IPS-15b (cell line): ENCODE measurements at regions not wholly inside any gene's neighbourhood (a gene's known extent, or its start where the extent isn't known, plus 50 kb on each side); places are given as distances from the start of the nearest gene placed in this dataset.

Source experiments
- H3K27me3 ChIP-seq: one replicate; pipeline ENCODE4 v1.6.1; 2013; ENCODE audit warnings: low read length; ENCODE audit not compliant: control insufficient read depth, insufficient read depth
- H3K36me3 ChIP-seq: one replicate; pipeline ENCODE4 v1.6.1; 2013; ENCODE audit warnings: low read length; ENCODE audit not compliant: control insufficient read depth, insufficient read depth
- H3K4me1 ChIP-seq: one replicate; pipeline ENCODE4 v1.6.1; 2013; ENCODE audit warnings: mild to moderate bottlenecking, low read length; ENCODE audit not compliant: control insufficient read depth, insufficient read depth
- H3K4me3 ChIP-seq: one replicate; pipeline ENCODE4 v1.5.1; 2013; ENCODE audit warnings: low read depth, low read length
- H3K9ac ChIP-seq: one replicate; pipeline ENCODE4 v1.6.1; 2013; ENCODE audit warnings: low read depth, mild to moderate bottlenecking, low read length
- H3K9me3 ChIP-seq: one replicate; pipeline ENCODE4 v1.6.1; 2013; ENCODE audit warnings: mild to moderate bottlenecking, low read length; ENCODE audit not compliant: control insufficient read depth, insufficient read depth

DNA sequence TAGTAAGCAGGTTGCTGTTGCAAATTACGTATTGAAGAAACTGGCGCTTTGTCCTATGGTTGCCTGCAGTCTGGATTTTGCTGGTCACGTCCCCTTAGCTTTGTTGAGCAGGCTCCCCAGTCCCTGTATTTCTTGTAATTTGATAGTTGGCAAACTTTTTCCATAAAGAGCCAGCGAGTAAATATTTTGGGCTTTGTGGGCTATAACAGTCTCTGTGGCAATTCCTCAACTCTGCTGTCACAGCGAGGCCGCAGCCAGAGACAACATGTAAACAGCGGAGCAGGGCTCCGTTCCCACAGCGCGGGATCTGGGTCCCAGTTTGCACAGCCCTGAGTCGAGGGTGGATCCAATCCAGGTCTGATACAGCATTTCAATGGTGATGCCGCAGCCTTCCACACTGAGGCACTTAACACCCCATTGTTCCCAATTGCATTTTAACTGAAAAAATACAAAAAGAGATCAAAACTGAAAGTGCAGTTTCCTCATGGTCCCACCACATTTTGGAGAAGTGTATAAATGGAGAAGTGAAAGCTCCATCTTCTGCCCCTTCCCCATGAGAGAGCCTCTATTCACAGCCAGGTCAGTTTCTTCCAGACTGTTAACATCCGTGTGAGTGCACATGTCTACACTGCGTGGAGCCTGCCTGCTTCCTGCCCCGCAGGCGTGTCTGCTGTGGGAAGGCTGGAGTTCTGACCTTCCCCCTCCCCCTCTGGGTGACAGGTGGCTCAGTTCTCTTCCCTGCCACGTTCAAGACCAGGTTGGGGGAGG, 89.1 kb downstream of the RPS6KA4 start:
- H3K9me3 ChIP-seq = no peaks in the 10 kb centered on the region
- no peaks in the 10 kb centered on the region for H3K36me3 ChIP-seq
- peak overlapping the region; percentile 68 for H3K4me3 ChIP-seq
- no peak overlapping the region for H3K9ac ChIP-seq
- H3K4me1 ChIP-seq = peaks cover 5% of the 10 kb centered on the region
- H3K27me3 ChIP-seq = peaks cover 12% of the 10 kb centered on the region

DNA sequence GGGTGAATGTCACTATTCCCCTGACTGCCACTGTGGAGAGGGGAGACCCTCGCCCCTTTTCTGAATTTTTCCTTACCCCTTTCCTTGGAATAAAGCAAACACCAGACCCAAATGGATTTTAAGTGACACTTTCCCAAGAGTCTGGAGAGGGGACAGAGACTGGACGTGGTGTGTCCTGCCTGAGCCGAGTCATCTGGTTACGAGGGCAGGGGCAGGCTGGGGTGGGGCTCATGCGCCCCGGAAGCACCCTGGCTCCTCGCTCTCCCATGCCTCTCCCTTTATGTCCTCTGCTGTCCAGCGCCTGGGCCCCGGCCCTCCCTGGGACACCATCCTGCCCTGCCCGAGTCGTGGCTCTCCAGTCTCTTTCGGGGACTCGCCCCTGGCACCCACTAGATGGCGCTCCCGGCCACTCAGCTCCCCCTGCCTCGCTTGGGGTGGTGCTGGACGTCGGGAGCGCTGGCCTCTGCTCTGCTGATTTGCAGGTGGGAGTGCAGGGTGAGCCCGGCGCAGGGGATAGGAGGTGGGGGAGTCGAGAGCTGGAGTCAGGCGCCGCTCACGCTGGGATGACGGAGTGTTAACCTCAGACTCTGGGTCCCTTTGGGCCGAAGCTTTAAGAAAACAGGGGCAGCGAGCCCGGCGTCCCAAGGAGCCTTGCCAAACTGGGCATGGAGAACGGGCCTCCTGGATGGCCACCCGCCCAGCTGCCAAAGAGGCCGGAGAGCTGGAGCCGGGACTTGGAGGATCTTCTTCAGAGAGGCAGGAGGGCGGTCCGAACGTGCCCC, 89.8 kb downstream of the RPS6KA4 start:
- Histone ChIP-seq H3K9me3 (no peaks in the 10 kb centered on the region), H3K9ac (no peak overlapping the region)

DNA sequence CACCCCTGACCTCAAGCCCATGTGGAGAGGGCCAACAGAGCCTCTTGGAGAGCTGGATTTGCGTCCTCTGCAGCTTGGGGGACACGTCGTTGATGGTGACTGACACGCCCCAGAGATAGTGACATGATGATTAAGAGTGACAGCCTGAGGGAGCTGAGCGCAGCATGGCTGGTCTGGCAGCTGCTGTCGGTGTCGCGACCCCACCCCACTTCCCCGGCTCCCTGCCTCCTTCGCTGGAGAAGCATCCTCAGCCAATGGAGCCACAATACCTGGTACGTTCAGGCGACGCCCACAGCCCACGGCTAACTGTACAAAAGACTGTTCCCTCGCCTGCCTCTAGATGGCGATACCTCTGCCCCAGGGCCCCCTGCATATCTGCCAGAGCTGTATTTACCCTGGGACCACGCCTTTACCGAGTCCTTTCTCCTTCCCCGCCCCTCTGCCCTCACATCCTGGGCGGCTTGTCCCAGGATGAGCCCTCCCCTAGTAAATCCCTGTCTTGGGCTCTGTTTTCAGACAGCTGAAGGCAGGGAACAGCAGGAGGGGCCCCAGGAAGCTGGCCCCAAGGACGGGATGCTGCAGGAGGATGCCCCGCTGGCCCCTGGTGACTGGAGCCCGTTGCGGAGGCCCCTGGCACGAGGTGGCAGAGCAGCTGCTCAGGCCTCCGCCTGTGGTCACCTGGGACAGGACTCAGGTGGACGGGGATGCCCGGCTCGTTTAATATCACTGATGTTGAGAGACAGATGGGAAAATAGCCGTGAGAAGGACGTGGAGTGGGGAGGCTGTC, 90.6 kb downstream of the RPS6KA4 start:
- peaks cover 5% of the 10 kb centered on the region for H3K4me1 ChIP-seq
- peaks cover 12% of the 10 kb centered on the region for H3K27me3 ChIP-seq
- H3K4me3 ChIP-seq = peak overlapping the region; percentile 68
- no peak overlapping the region for H3K9ac ChIP-seq
- no peaks in the 10 kb centered on the region for H3K36me3 ChIP-seq
- H3K9me3 ChIP-seq = no peaks in the 10 kb centered on the region

More for the DNA sequence above, 89.8 kb downstream of the RPS6KA4 start:
- peaks cover 5% of the 10 kb centered on the region for H3K4me1 ChIP-seq
- H3K4me3 ChIP-seq = peak overlapping the region; percentile 68
- peaks cover 12% of the 10 kb centered on the region for H3K27me3 ChIP-seq
- H3K36me3 ChIP-seq = no peaks in the 10 kb centered on the region

DNA sequence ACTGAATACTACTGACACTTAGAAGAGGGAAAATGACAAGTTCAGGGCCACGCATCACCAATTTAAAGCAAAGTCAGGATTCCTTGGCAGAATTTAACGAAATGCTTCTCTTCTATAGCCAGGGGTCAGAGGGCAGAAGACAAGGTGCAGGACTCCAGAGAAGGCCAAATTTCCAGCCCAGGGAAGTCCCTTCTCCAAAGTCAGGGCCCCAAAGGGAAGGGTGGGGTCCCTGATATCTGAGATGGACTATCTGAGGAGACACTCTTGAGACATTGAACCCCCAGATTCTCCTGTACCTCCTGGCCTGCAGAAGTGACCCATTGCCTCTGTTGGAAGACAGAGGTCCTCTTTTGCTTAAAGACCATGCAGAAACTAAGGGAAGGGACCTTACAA, 91.2 kb downstream of the RPS6KA4 start:
- no peak overlapping the region for H3K4me3 ChIP-seq
- H3K9me3 ChIP-seq = no peaks in the 10 kb centered on the region
- H3K4me1 ChIP-seq = peaks cover 5% of the 10 kb centered on the region
- H3K36me3 ChIP-seq = no peaks in the 10 kb centered on the region
- peaks cover 12% of the 10 kb centered on the region for H3K27me3 ChIP-seq
- H3K9ac ChIP-seq = no peak overlapping the region

DNA sequence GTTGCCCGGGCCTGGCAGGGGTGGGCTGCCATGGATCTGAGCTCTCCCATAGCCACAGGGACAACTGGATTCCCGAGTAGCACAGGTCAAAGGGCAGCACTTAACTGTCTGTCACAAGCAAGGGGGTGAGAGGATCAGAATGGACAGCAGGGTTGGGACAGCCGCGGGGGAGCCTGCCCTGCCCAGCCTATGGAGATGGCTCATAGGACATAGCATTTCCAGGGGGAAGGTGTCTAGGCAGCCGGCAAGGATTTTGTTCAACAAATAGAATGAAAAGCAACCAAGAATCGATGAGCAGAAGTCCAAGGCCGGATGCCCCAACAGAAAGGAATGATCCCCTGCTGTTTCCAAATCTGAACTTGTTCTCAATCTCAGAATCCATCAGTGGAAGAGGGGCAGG, 92.9 kb downstream of the RPS6KA4 start:
- Histone ChIP-seq H3K9me3 (no peaks in the 10 kb centered on the region), H3K9ac (no peak overlapping the region), H3K27me3 (peaks cover 12% of the 10 kb centered on the region), H3K4me1 (peaks cover 5% of the 10 kb centered on the region), H3K4me3 (no peak overlapping the region), H3K36me3 (no peaks in the 10 kb centered on the region)

DNA sequence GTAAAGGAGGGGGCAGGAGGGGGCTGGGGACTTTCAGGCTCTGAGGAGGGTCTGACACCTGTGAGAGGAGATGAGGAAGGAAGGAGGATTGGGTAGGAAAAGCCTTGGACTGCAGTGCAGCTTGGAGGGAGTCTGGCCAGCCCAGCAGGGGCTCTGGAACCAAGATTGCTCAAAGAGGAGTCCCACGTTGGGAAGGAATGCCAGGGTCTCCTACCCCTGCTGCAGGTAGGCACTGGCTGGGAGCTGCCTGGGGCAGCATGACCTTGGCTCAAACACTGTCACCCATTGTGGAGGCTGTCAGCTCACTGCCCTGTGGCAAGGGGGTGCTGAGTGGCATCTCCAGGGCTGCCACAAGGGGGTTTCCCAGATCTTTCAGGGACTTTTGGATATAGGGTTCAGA, 94.5 kb downstream of the RPS6KA4 start:
- H3K4me1 ChIP-seq = peaks cover 3% of the 10 kb centered on the region
- no peak overlapping the region for H3K9ac ChIP-seq
- no peaks in the 10 kb centered on the region for H3K36me3 ChIP-seq
- H3K9me3 ChIP-seq = no peaks in the 10 kb centered on the region
- H3K27me3 ChIP-seq = peaks cover 7% of the 10 kb centered on the region
- no peak overlapping the region for H3K4me3 ChIP-seq

DNA sequence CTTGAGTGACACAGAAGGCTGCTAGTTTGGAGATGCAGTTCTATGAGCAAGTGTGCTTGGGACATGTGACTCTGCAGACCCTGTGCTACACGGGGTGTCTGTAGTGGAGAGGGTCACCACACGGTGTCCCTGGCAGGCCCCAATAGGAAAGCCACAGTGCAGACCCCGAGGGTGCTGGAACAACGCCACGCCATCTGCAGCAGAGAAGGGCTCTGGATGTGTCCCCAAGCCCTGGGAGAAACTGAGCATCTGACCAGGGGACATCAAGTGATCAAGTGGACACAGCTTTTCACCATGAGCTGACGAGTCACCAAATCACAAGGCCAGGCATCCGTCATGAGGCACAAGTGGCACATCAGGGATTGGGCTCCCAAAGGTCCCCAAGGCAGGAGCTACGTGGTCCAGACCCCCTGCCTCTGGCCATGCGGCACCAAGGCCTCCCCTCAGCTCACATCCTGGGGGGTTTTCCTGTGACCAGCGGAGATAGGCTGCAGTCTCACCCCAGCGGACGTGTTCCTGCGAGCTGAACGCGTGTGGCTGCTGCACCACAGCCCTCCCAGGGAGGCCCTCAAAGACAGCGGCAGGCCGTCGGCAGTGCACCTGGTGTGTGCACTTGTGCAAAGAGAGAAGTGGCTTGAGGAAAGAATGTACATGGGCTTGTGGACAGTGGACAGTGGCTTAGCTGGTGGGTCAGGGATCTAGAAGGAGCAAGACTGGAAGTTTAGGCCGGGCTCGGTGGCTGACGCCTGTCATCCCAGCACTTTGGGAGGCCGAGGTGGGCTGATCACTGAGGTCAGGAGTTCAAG, 96.7 kb downstream of the RPS6KA4 start:
- Histone ChIP-seq H3K9me3 (no peaks in the 10 kb centered on the region), H3K36me3 (no peaks in the 10 kb centered on the region), H3K27me3 (peaks cover 2% of the 10 kb centered on the region), H3K4me3 (no peak overlapping the region), H3K4me1 (peaks cover 4% of the 10 kb centered on the region), H3K9ac (no peak overlapping the region)

DNA sequence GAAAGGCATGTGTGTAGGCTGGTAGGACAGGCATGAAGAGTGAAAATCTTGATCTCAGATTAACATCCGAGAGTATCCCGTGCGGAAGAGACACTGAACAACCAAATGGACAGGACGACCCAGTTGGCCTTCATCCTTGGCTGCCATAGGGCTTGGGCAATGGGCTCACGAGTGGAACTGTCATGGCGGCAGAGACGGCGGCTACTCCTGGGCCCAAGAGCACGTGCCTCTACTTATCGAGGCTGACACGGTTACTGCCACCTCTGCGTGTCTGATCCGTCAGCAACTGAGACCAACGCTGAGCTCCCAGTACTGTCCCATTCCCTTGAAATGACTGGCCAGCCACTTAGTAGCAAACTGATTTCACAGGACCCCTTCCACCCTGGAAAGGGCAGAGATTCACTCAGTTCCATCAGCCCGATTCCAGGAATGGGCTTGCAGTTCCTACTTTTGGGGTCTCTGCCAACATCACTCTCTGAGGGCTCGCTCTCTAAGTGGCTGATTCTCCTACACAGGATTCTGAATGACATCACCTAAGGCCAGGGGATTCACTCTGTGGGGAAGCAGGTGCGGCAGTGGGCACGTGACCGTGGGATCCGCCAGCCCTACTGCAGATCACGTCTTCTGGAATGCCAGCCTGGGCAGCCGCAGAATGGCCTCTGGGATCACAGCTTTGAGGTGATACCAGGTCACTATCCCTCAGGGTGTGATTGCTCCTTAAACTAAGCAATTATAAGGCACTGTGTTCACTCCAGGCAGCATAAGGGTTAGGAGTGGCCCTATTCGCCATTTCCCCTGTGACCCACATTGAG, 97.8 kb downstream of the RPS6KA4 start:
- H3K4me1 ChIP-seq = peaks cover 4% of the 10 kb centered on the region

DNA sequence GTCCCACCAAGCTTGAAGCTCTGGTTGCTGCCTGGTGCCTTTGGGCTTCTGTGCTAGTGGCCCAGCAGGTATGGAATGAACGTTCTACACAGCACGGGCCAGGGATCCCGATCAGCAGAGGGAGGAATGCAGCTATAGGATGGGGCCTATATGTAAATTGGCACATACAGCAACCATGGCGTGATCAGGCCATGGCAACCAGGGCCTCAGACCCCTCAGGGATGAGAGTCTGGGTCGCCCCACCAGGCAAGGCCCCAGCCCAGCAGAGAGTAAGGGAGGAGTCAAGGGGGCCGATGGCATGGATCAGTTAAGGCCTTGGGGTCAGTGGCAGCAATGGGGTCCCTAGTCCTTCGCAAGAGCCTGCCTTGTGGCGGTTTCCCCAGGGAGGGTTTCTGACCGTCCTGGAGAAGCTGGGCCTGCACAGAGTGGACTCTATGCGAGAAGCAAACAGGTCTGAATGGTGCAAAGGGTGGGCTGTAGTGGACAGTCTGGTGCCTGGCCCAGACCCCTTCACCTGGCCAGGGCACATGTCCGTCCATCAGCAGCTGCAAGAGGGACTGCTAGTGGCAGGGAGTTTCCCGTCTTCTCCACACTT, 98.2 kb upstream of the SLC22A11 start:
- Histone ChIP-seq H3K4me3 (no peak overlapping the region), H3K9me3 (no peaks in the 10 kb centered on the region), H3K27me3 (peaks cover 2% of the 10 kb centered on the region), H3K4me1 (peaks cover 4% of the 10 kb centered on the region), H3K36me3 (no peaks in the 10 kb centered on the region), H3K9ac (no peak overlapping the region)

More for the DNA sequence above, 97.8 kb downstream of the RPS6KA4 start:
- H3K4me3 ChIP-seq = no peak overlapping the region
- peaks cover 2% of the 10 kb centered on the region for H3K27me3 ChIP-seq
- no peaks in the 10 kb centered on the region for H3K9me3 ChIP-seq
- H3K36me3 ChIP-seq = no peaks in the 10 kb centered on the region
- no peak overlapping the region for H3K9ac ChIP-seq

DNA sequence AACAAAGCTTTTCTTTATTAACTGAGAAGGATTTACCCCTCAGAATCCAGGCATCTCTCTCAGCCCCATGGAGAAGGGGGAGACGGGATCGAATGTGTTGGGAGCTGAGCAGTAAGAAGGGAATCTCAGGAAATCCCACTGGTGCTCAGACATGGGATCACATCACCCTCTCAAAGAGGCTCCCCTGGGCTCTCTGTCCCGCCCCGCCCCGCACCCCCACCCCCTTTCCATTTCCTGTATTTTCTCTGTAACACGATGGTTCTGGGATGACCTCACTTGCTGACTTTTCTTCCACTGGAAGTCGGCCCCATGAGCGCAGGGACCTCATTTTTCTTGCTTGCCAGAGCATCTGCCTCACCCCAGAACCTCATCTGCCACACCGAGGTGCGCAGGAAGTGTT, 96.7 kb upstream of the SLC22A11 start:
- Histone ChIP-seq H3K9ac (no peak overlapping the region), H3K9me3 (no peaks in the 10 kb centered on the region), H3K36me3 (no peaks in the 10 kb centered on the region), H3K27me3 (peaks cover 2% of the 10 kb centered on the region), H3K4me1 (peaks cover 4% of the 10 kb centered on the region), H3K4me3 (no peak overlapping the region)
